Esophagus muscularis mucosa (tissue), 3 donors: ENCODE measurements at regions not wholly inside any gene's neighbourhood (a gene's known extent, or its start where the extent isn't known, plus 50 kb on each side); places are given as distances from the start of the nearest gene placed in this dataset.

Experiments used
- POLR2A ChIP-seq: fragments of 450-650 bp; IDR thresholded peaks from one replicate; pipeline ENCODE4 v1.6.1; 2017; ENCODE audit warnings: antibody characterized with exemption, moderate library complexity, mild to moderate bottlenecking, low read depth
- TF ChIP-seq, protein P1 (sequence below), 3 experiments: fragments of 200-600 bp in 2 of 3; fragments of 450-650 bp in 1 of 3; sonication (generic) in 2 of 3; IDR thresholded peaks; one replicate each; pipeline ENCODE4 v1.5.1; 2017 to 2019; ENCODE audit warnings: antibody characterized with exemption in 3 of 3, mild to moderate bottlenecking in 2 of 3, moderate library complexity in 1 of 3

DNA sequence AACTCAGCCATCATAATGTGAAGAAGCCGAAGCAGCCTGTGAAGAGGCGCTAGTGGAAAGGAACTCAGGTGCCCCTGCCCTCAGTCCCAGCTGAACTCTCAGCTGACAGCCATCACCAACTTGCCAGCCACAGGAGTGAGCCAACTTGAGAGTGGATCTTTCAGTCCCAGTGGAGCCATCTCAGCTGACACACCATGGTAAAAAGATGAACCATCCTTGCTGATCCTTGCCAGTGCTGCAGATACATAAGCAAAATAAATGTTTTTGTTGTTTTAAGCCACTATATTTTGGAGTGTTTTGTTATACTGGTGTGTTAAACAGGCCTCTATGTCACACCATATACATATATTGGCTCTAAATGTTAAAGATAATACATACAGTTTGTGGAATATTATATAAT lies 195.8 kb upstream of the SPRED2 start:
- TF ChIP-seq, protein P1, sequence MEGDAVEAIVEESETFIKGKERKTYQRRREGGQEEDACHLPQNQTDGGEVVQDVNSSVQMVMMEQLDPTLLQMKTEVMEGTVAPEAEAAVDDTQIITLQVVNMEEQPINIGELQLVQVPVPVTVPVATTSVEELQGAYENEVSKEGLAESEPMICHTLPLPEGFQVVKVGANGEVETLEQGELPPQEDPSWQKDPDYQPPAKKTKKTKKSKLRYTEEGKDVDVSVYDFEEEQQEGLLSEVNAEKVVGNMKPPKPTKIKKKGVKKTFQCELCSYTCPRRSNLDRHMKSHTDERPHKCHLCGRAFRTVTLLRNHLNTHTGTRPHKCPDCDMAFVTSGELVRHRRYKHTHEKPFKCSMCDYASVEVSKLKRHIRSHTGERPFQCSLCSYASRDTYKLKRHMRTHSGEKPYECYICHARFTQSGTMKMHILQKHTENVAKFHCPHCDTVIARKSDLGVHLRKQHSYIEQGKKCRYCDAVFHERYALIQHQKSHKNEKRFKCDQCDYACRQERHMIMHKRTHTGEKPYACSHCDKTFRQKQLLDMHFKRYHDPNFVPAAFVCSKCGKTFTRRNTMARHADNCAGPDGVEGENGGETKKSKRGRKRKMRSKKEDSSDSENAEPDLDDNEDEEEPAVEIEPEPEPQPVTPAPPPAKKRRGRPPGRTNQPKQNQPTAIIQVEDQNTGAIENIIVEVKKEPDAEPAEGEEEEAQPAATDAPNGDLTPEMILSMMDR (IDR thresholded peaks at IDR 0.05), result no peak
- TF ChIP-seq POLR2A, result no peak
